GOT3 (cell line): ENCODE measurements at regions not wholly inside any gene's neighbourhood (a gene's known extent, or its start where the extent isn't known, plus 50 kb on each side); places are given as distances from the start of the nearest gene placed in this dataset.

Experiments
- DNase-seq: peaks from one replicate; lab custom pipeline; 2025; ENCODE audit warnings: mixed read lengths; lab: John Stamatoyannopoulos, UW

- DNase-seq: no peak
These were observed 1386.8 kb downstream of the MRPL39 start for GRCh38 chr21:24220446-24220845.

GRCh38 chr21:24217151-24217550, 1390.1 kb downstream of the MRPL39 start:
- no peak for DNase-seq

- DNase-seq: no peak
These were observed 1397.2 kb downstream of the MRPL39 start for GRCh38 chr21:24210130-24210529.

- DNase-seq: no peak
These were observed 1398.6 kb downstream of the MRPL39 start for GRCh38 chr21:24208562-24209260.

- DNase-seq: no peak
These were observed 1402.0 kb downstream of the MRPL39 start for GRCh38 chr21:24205319-24205718.

- DNase-seq: no peak
These were observed 1402.6 kb downstream of the MRPL39 start for GRCh38 chr21:24204641-24205040.

- no peak for DNase-seq
These were observed 1407.2 kb downstream of the MRPL39 start for GRCh38 chr21:24200052-24200451.

GRCh38 chr21:24197923-24198322, 1409.4 kb downstream of the MRPL39 start:
- DNase-seq: no peak

GRCh38 chr21:24197132-24197643, 1410.1 kb downstream of the MRPL39 start:
- DNase-seq: no peak

GRCh38 chr21:24188506-24188905, 1418.8 kb downstream of the MRPL39 start:
- no peak for DNase-seq

GRCh38 chr21:24183077-24183476, 1424.2 kb downstream of the MRPL39 start:
- DNase-seq: no peak

- DNase-seq: no peak
These were observed 1428.2 kb downstream of the MRPL39 start for GRCh38 chr21:24179110-24179509.

- no peak for DNase-seq
These were observed 1432.2 kb downstream of the MRPL39 start for GRCh38 chr21:24175106-24175505.

- DNase-seq: no peak
These were observed 1435.5 kb downstream of the MRPL39 start for GRCh38 chr21:24171736-24172135.

GRCh38 chr21:24163539-24163938, 1443.7 kb downstream of the MRPL39 start:
- no peak for DNase-seq

- no peak for DNase-seq
These were observed 1446.8 kb downstream of the MRPL39 start for GRCh38 chr21:24160528-24160927.

- no peak for DNase-seq
These were observed 1454.1 kb downstream of the MRPL39 start for GRCh38 chr21:24153137-24153536.

- no peak for DNase-seq
These were observed 1456.5 kb downstream of the MRPL39 start for GRCh38 chr21:24150753-24151152.

- no peak for DNase-seq
These were observed 1458.8 kb downstream of the MRPL39 start for GRCh38 chr21:24148461-24148860.

GRCh38 chr21:24147674-24148073, 1459.6 kb downstream of the MRPL39 start:
- no peak for DNase-seq

- no peak for DNase-seq
These were observed 1476.2 kb downstream of the MRPL39 start for GRCh38 chr21:24131056-24131455.

GRCh38 chr21:24127651-24128050, 1479.6 kb downstream of the MRPL39 start:
- no peak for DNase-seq

GRCh38 chr21:24123785-24124184, 1483.5 kb downstream of the MRPL39 start:
- no peak for DNase-seq
